ENCODE measurements at regions not wholly inside any gene's neighbourhood (a gene's known extent, or its start where the extent isn't known, plus 50 kb on each side); places are given as distances from the start of the nearest gene placed in this dataset.

GRCh38 chr3:104635872-104636580 is 730.7 kb upstream of the ALCAM start:
- POLR2A ChIA-PET, result no interaction called here
- DNase-seq, result no peak
- H3K9me3 Mint-ChIP-seq, result peaks cover 3% of the 10 kb centered on the region
- ATAC-seq (ENCODE audit: low read depth), result no peak
- no peak overlapping the region for H3K4me3 Mint-ChIP-seq
- H3K36me3 Mint-ChIP-seq, result no peaks in the 10 kb centered on the region
- H3K4me1 Mint-ChIP-seq, result no peaks in the 10 kb centered on the region
- H3K27ac Mint-ChIP-seq, result no peak overlapping the region
- H3K27me3 Mint-ChIP-seq, result no peaks in the 10 kb centered on the region

GRCh38 chr3:104642827-104643226 is 723.9 kb upstream of the ALCAM start:
- Mint-ChIP-seq H3K4me1 (no peaks in the 10 kb centered on the region), H3K27ac (no peak overlapping the region), H3K9me3 (no peaks in the 10 kb centered on the region), H3K4me3 (no peak overlapping the region), H3K27me3 (no peaks in the 10 kb centered on the region), H3K36me3 (no peaks in the 10 kb centered on the region)
- no peak for DNase-seq
- POLR2A ChIA-PET, result no interaction called here
- ATAC-seq (ENCODE audit: low read depth), result no peak

DNA sequence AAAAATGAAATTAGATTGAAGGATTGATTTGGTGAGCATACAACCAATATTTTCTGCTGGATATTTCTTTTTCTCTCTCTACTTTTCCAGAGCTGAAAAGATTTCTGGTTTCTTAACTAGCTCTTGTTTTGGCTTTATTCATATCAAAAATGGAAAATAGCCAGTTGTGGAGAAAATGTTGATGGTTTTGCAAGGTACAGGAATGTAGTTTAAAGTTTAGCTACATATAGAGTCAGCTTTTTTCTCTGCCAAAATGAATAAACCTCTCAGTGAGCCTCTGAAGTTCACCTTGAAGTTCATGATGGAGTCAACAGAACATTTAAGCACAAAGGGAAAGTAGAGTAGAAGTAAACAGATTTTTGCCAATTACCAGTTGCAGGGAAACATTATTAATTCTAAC is 720.5 kb upstream of the ALCAM start:
- H3K36me3 Mint-ChIP-seq, result no peaks in the 10 kb centered on the region
- no peak for ATAC-seq (ENCODE audit: low read depth)

GRCh38 chr3:104648823-104649222 is 717.9 kb upstream of the ALCAM start:
- Mint-ChIP-seq H3K27ac (no peak overlapping the region), H3K9me3 (no peaks in the 10 kb centered on the region), H3K4me1 (no peaks in the 10 kb centered on the region), H3K27me3 (no peaks in the 10 kb centered on the region), H3K36me3 (no peaks in the 10 kb centered on the region), H3K4me3 (no peak overlapping the region)
- ATAC-seq (ENCODE audit: low read depth), result no peak
- POLR2A ChIA-PET, result no interaction called here
- DNase-seq, result no peak

More for the DNA sequence above, 720.5 kb upstream of the ALCAM start:
- no peaks in the 10 kb centered on the region for H3K9me3 Mint-ChIP-seq
- POLR2A ChIA-PET, result no interaction called here
- H3K27ac Mint-ChIP-seq, result no peak overlapping the region
- H3K4me3 Mint-ChIP-seq, result no peak overlapping the region
- no peaks in the 10 kb centered on the region for H3K27me3 Mint-ChIP-seq
- no peak for DNase-seq
- no peaks in the 10 kb centered on the region for H3K4me1 Mint-ChIP-seq

- Mint-ChIP-seq H3K27ac (no peak overlapping the region), H3K4me3 (no peak overlapping the region), H3K27me3 (no peaks in the 10 kb centered on the region), H3K4me1 (no peaks in the 10 kb centered on the region), H3K9me3 (no peaks in the 10 kb centered on the region), H3K36me3 (no peaks in the 10 kb centered on the region)
- DNase-seq (no peak), ATAC-seq (ENCODE audit: low read depth) (no peak)
- POLR2A ChIA-PET, result no interaction called here
Observed at GRCh38 chr3:104669083-104669482, 697.6 kb upstream of the ALCAM start.

- Mint-ChIP-seq H3K9me3 (peaks cover 1% of the 10 kb centered on the region), H3K4me3 (no peak overlapping the region), H3K4me1 (no peaks in the 10 kb centered on the region), H3K27ac (no peak overlapping the region), H3K27me3 (no peaks in the 10 kb centered on the region), H3K36me3 (no peaks in the 10 kb centered on the region)
- ATAC-seq (ENCODE audit: low read depth), result no peak
- POLR2A ChIA-PET, result no interaction called here
- no peak for DNase-seq
Observed at GRCh38 chr3:104672331-104672730, 694.4 kb upstream of the ALCAM start.

- ATAC-seq (ENCODE audit: low read depth) (no peak), DNase-seq (no peak)
- peaks cover 1% of the 10 kb centered on the region for H3K9me3 Mint-ChIP-seq
- no peaks in the 10 kb centered on the region for H3K4me1 Mint-ChIP-seq
- no peaks in the 10 kb centered on the region for H3K27me3 Mint-ChIP-seq
- H3K36me3 Mint-ChIP-seq, result no peaks in the 10 kb centered on the region
- no peak overlapping the region for H3K27ac Mint-ChIP-seq
- H3K4me3 Mint-ChIP-seq, result no peak overlapping the region
- POLR2A ChIA-PET, result no interaction called here
Observed at GRCh38 chr3:104673981-104674380, 692.7 kb upstream of the ALCAM start.

- Mint-ChIP-seq H3K27me3 (no peaks in the 10 kb centered on the region), H3K4me3 (no peak overlapping the region), H3K27ac (no peak overlapping the region), H3K9me3 (peaks cover 1% of the 10 kb centered on the region), H3K4me1 (no peaks in the 10 kb centered on the region), H3K36me3 (no peaks in the 10 kb centered on the region)
- POLR2A ChIA-PET, result no interaction called here
- ATAC-seq (ENCODE audit: low read depth) (no peak), DNase-seq (no peak)
Observed at GRCh38 chr3:104676241-104676640, 690.5 kb upstream of the ALCAM start.

- ATAC-seq (ENCODE audit: low read depth), result no peak
- no peak for DNase-seq
- H3K27me3 Mint-ChIP-seq, result no peaks in the 10 kb centered on the region
- no peak overlapping the region for H3K4me3 Mint-ChIP-seq
- POLR2A ChIA-PET, result no interaction called here
- H3K36me3 Mint-ChIP-seq, result no peaks in the 10 kb centered on the region
- H3K27ac Mint-ChIP-seq, result no peak overlapping the region
- H3K4me1 Mint-ChIP-seq, result no peaks in the 10 kb centered on the region
- peaks cover 1% of the 10 kb centered on the region for H3K9me3 Mint-ChIP-seq
Observed at GRCh38 chr3:104677932-104678331, 688.8 kb upstream of the ALCAM start.

GRCh38 chr3:104685492-104685891 is 681.2 kb upstream of the ALCAM start:
- H3K27me3 Mint-ChIP-seq, result no peaks in the 10 kb centered on the region
- no peaks in the 10 kb centered on the region for H3K9me3 Mint-ChIP-seq
- no peak overlapping the region for H3K4me3 Mint-ChIP-seq
- no peak for ATAC-seq (ENCODE audit: low read depth)
- POLR2A ChIA-PET, result no interaction called here
- H3K4me1 Mint-ChIP-seq, result no peaks in the 10 kb centered on the region
- DNase-seq, result no peak
- no peak overlapping the region for H3K27ac Mint-ChIP-seq
- H3K36me3 Mint-ChIP-seq, result no peaks in the 10 kb centered on the region

GRCh38 chr3:104687362-104687761 is 679.3 kb upstream of the ALCAM start:
- Mint-ChIP-seq H3K27ac (no peak overlapping the region), H3K27me3 (peaks cover 1% of the 10 kb centered on the region), H3K4me3 (no peak overlapping the region), H3K36me3 (no peaks in the 10 kb centered on the region), H3K4me1 (no peaks in the 10 kb centered on the region), H3K9me3 (no peaks in the 10 kb centered on the region)
- no peak for ATAC-seq (ENCODE audit: low read depth)
- DNase-seq, result no peak
- POLR2A ChIA-PET, result no interaction called here

- H3K4me1 Mint-ChIP-seq, result no peaks in the 10 kb centered on the region
Observed at GRCh38 chr3:104696470-104696869, 670.2 kb upstream of the ALCAM start.

GRCh38 chr3:104711406-104711805 is 655.3 kb upstream of the ALCAM start:
- Mint-ChIP-seq H3K27me3 (no peaks in the 10 kb centered on the region), H3K36me3 (no peaks in the 10 kb centered on the region), H3K4me3 (no peak overlapping the region), H3K27ac (no peak overlapping the region), H3K9me3 (no peaks in the 10 kb centered on the region), H3K4me1 (no peaks in the 10 kb centered on the region)
- ATAC-seq (ENCODE audit: low read depth) (no peak), DNase-seq (no peak)
- POLR2A ChIA-PET, result no interaction called here

More at GRCh38 chr3:104696470-104696869, 670.2 kb upstream of the ALCAM start:
- POLR2A ChIA-PET, result no interaction called here
- H3K27me3 Mint-ChIP-seq, result no peaks in the 10 kb centered on the region
- no peak for DNase-seq
- H3K36me3 Mint-ChIP-seq, result no peaks in the 10 kb centered on the region
- no peak for ATAC-seq (ENCODE audit: low read depth)
- H3K4me3 Mint-ChIP-seq, result no peak overlapping the region
- H3K9me3 Mint-ChIP-seq, result peaks cover 5% of the 10 kb centered on the region
- H3K27ac Mint-ChIP-seq, result no peak overlapping the region

DNA sequence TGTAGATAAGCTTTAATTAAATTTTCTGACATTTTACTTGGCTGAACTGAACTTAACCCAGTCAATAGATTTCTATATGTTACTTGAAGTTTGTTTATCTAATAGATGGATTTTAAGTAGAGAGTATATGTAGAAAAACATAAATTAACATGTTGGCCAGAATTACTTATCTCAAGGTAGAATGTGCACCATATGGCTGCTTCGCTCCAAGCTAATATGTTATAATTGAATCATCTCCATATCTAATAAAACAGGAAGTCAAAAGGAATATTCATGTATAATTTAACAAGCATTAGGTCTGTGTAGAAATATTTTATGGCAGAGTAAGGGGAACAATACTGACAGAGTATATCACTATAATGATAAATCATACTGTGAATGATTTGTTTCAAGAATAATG is 650.7 kb upstream of the ALCAM start:
- POLR2A ChIA-PET, result no interaction called here
- H3K9me3 Mint-ChIP-seq, result no peaks in the 10 kb centered on the region
- no peaks in the 10 kb centered on the region for H3K27me3 Mint-ChIP-seq
- no peak overlapping the region for H3K4me3 Mint-ChIP-seq
- DNase-seq, result no peak
- no peak overlapping the region for H3K27ac Mint-ChIP-seq
- no peak for ATAC-seq (ENCODE audit: low read depth)
- no peaks in the 10 kb centered on the region for H3K36me3 Mint-ChIP-seq
- H3K4me1 Mint-ChIP-seq, result no peaks in the 10 kb centered on the region

DNA sequence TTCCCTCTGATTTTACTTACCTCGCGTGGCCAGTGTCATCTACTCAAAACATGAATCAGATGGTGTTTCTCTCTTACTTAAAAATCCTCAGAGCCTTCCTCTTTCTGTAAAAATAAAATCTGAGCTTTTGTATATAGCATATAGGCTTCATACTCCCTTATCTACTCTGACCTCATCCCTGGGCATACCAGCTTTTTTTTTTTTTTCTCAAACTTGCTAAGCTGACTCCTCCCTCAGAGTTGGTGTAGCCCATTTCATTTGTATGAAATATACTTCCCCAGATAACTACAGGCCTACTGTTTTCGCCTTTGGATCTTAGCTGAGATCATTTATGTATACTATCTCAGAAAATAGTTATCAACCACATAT is 648.9 kb upstream of the ALCAM start:
- H3K27ac Mint-ChIP-seq, result no peak overlapping the region
- no peak for ATAC-seq (ENCODE audit: low read depth)
- no peaks in the 10 kb centered on the region for H3K4me1 Mint-ChIP-seq
- no peaks in the 10 kb centered on the region for H3K36me3 Mint-ChIP-seq
- POLR2A ChIA-PET, result no interaction called here
- H3K27me3 Mint-ChIP-seq, result no peaks in the 10 kb centered on the region
- H3K4me3 Mint-ChIP-seq, result no peak overlapping the region
- no peak for DNase-seq
- no peaks in the 10 kb centered on the region for H3K9me3 Mint-ChIP-seq

All from activated naive CD8-positive, alpha-beta T cell treated with anti-CD3 and anti-CD28 coated beads, Interleukin-2, amount 10 ng/mL, durations not matched to agents 7 days and 5 days (primary cell).